A549 (cell line): ENCODE measurements at regions not wholly inside any gene's neighbourhood (a gene's known extent, or its start where the extent isn't known, plus 50 kb on each side); places are given as distances from the start of the nearest gene placed in this dataset.
"Not testable (repeated sequence)": the region's sequence is repeated elsewhere in the genome, so short reads cannot be mapped to it uniquely, and the experiment has no call there.

Experiments
- ATAC-seq, 2 experiments: fragments of 200-7000 bp in 1 of 2; fragments of >200 bp in 1 of 2; cut with Nextera tagmentation in 1 of 2; cut with Tn5 transposase in 1 of 2; 3 replicates each; pipeline versions ENCODE4 v1.8.0 to v1.9.1; 2018 to 2020; ENCODE audit warnings: mild to moderate bottlenecking in 1 of 2, moderate library complexity in 1 of 2
- CTCF ChIA-PET: fragments of 300-600 bp; sonication (Branson Sonifier 250); formaldehyde crosslinking; extraction: SDS; loops from one replicate; lab custom pipeline; 2021; ENCODE audit warnings: antibody characterized with exemption, inconsistent platforms; lab: Yijun Ruan, JAX
- POLR2A ChIA-PET: fragments of 350-600 bp; formaldehyde crosslinking; extraction: SDS; loops from one replicate; lab custom pipeline; 2021; ENCODE audit warnings: antibody characterized with exemption, inconsistent platforms; lab: Yijun Ruan, JAX
- DNase-seq, 2 experiments: peaks; one replicate each; pipeline versions ENCODE4 v3.0.0 to v3.0.0-alpha.2; 2011 to 2016; ENCODE audit warnings: low read depth in 1 of 2, low spot score in 1 of 2
- FAIRE-seq: peaks from 2 replicates; lab custom pipeline; 2011; peaks lifted over from hg19 to GRCh38; lab: Jason Lieb, UNC
- H3K27ac ChIP-seq, 2 experiments: fragments of >200 bp; sonication (Bioruptor Twin); formaldehyde crosslinking; 3 replicates each; pipeline ENCODE4 v1.5.1; 2016 to 2017
- H3K4me1 ChIP-seq: fragments of >200 bp; sonication (Bioruptor Twin); formaldehyde crosslinking; 3 replicates; pipeline ENCODE4 v1.6.1; 2016
- H3K4me2 ChIP-seq: fragments of >200 bp; sonication (Bioruptor Twin); formaldehyde crosslinking; 3 replicates; pipeline ENCODE4 v1.6.1; 2016
- H3K4me3 ChIP-seq: fragments of >200 bp; sonication (Bioruptor Twin); formaldehyde crosslinking; 3 replicates; pipeline ENCODE4 v1.5.1; 2016
- H3K9me3 ChIP-seq: fragments of >200 bp; sonication (Bioruptor Twin); formaldehyde crosslinking; 3 replicates; pipeline ENCODE4 v1.6.1; 2016
- BHLHE40 ChIP-seq: IDR thresholded peaks from 2 replicates; pipeline ENCODE4 v1.6.1; 2012; ENCODE audit warnings: low read depth, low read length, inconsistent platforms
- CBX8 ChIP-seq: fragments of 200-600 bp; sonication (generic); IDR thresholded peaks from 2 replicates; pipeline ENCODE4 v1.6.1; 2016
- E2F6 ChIP-seq: IDR thresholded peaks from 2 replicates; pipeline ENCODE4 v1.6.1; 2012; ENCODE audit warnings: low read depth, borderline replicate concordance
- EP300 ChIP-seq, 2 experiments: fragments of >200 bp; sonication (Bioruptor Twin); formaldehyde crosslinking; IDR thresholded peaks; 2 replicates in 1 of 2; 3 replicates in 1 of 2; pipeline ENCODE4 v1.6.1; 2016 to 2017
- FOSB ChIP-seq: fragments of 250-450 bp; sonication (Bioruptor Pico); IDR thresholded peaks from 2 replicates; pipeline ENCODE4 v1.5.0; 2020; ENCODE audit warnings: mild to moderate bottlenecking, moderate library complexity
- FOXS1 ChIP-seq: fragments of 250-450 bp; sonication (Bioruptor Pico); IDR thresholded peaks from 2 replicates; pipeline ENCODE4 v1.5.0; 2020; ENCODE audit warnings: mild to moderate bottlenecking, moderate library complexity
- GATA3 ChIP-seq: IDR thresholded peaks from 2 replicates; pipeline ENCODE4 v1.6.1; 2012; ENCODE audit warnings: borderline replicate concordance
- HES2 ChIP-seq: fragments of >200 bp; sonication (Bioruptor Twin); formaldehyde crosslinking; IDR thresholded peaks from 2 replicates; pipeline ENCODE4 v1.6.1; 2016
- HOXB5 ChIP-seq: fragments of 250-450 bp; sonication (Bioruptor Pico); IDR thresholded peaks from 2 replicates; pipeline ENCODE4 v1.5.0; 2020; ENCODE audit warnings: mild to moderate bottlenecking, moderate library complexity
- JUN ChIP-seq, 2 experiments: fragments of >200 bp; sonication (Bioruptor Twin); formaldehyde crosslinking; IDR thresholded peaks; 2 replicates in 1 of 2; 3 replicates in 1 of 2; pipeline ENCODE4 v1.6.1; 2016 to 2017
- MAFK ChIP-seq: fragments of 450-650 bp; IDR thresholded peaks from 2 replicates; pipeline ENCODE4 v1.6.1; 2014; ENCODE audit not compliant: partially characterized antibody
- PHF8 ChIP-seq: fragments of 200-600 bp; sonication (generic); IDR thresholded peaks from 2 replicates; pipeline ENCODE4 v1.6.1; 2016; ENCODE audit warnings: low read depth, mild to moderate bottlenecking, antibody characterized with exemption, moderate library complexity, borderline replicate concordance
- RFX5 ChIP-seq: fragments of 450-650 bp; IDR thresholded peaks from 2 replicates; pipeline ENCODE4 v1.7.1; 2014; ENCODE audit warnings: antibody characterized with exemption, mild to moderate bottlenecking, moderate library complexity
- RNF2 ChIP-seq: fragments of 200-600 bp; sonication (generic); IDR thresholded peaks from 2 replicates; pipeline ENCODE4 v1.6.1; 2016; ENCODE audit warnings: low read depth, mild to moderate bottlenecking, antibody characterized with exemption, moderate library complexity, borderline replicate concordance
- SMC3 ChIP-seq: fragments of >200 bp; sonication (Bioruptor Twin); formaldehyde crosslinking; IDR thresholded peaks from 3 replicates; pipeline ENCODE4 v1.6.1; 2018; ENCODE audit warnings: inconsistent platforms
- TFCP2L1 ChIP-seq: fragments of 250-450 bp; sonication (Bioruptor Pico); IDR thresholded peaks from 2 replicates; pipeline ENCODE4 v1.5.0; 2021; ENCODE audit warnings: mild to moderate bottlenecking
- ZFP36 ChIP-seq: fragments of 450-650 bp; IDR thresholded peaks from 2 replicates; pipeline ENCODE4 v1.6.1; 2014; ENCODE audit warnings: borderline replicate concordance; ENCODE audit not compliant: partially characterized antibody
- ZSCAN20 ChIP-seq: fragments of 250-450 bp; sonication (Bioruptor Pico); IDR thresholded peaks from 2 replicates; pipeline ENCODE4 v1.8.0; 2022; ENCODE audit warnings: mild to moderate bottlenecking, moderate library complexity
- WGBS: methylation state at CpG from one replicate; pipeline ENCODE4 v1.1.6; 2017; ENCODE audit errors: missing lambda C conversion rate; 5-methylcytosine and 5-hydroxymethylcytosine counted together
- TF ChIP-seq, protein P1 (sequence below): IDR thresholded peaks from 2 replicates; pipeline ENCODE4 v1.6.1; 2012
- TF ChIP-seq, protein P2 (sequence below): fragments of >200 bp; sonication (Bioruptor Twin); formaldehyde crosslinking; IDR thresholded peaks from 3 replicates; pipeline ENCODE4 v1.6.1; 2016

DNA sequence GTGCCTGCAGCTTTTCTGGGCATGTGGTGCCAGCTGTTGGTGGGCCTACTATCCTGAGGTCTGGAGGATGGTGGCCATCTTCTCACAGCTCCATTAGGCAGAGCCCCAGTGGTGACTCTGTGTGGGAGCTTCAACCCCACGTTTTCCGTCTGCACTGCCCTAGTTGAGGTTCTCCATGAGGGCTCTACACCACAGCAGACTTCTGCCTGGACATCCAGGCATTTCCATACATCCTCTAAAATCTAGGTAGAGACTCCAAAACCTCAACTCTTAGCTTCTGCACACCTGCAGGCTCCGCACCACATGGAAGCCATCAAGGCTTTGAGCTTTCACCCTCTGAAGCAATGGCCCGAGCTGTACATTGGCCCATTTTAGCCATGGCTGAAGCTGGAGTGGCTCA, 153.3 kb upstream of the PGRMC2 start (continued):
- TF ChIP-seq E2F6, result no peak
- no peak for TF ChIP-seq ZFP36
- TF ChIP-seq RNF2, result no peak

DNA sequence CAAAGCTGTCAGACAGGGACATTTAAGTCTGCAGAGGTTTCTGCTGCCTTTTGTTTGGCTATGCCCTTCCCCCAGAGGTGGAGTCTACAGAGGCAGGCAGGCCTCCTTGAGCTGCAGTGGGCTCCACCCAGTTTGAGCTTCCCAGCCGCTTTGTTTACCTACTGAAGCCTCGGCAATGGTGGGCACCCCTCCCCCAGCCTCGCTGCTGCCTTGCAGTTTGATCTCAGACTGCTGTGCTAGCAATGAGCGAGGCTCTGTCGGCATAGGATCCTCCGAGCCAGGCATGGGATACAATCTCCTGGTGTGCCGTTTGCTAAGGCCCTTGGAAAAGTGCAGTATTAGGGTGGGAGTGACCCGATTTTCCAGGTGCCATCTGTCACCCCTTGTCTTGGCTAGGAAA, 149.4 kb upstream of the PGRMC2 start:
- DNase-seq, H3K4me2 ChIP-seq, POLR2A ChIA-PET, ATAC-seq, H3K4me3 ChIP-seq, H3K27ac ChIP-seq, H3K4me1 ChIP-seq, FAIRE-seq, CTCF ChIA-PET: not testable (repeated sequence)
- 91% methylated on average over 6 of the region's 8 CpGs for WGBS
- H3K9me3 ChIP-seq, result peaks cover 35% of the 10 kb centered on the region

DNA sequence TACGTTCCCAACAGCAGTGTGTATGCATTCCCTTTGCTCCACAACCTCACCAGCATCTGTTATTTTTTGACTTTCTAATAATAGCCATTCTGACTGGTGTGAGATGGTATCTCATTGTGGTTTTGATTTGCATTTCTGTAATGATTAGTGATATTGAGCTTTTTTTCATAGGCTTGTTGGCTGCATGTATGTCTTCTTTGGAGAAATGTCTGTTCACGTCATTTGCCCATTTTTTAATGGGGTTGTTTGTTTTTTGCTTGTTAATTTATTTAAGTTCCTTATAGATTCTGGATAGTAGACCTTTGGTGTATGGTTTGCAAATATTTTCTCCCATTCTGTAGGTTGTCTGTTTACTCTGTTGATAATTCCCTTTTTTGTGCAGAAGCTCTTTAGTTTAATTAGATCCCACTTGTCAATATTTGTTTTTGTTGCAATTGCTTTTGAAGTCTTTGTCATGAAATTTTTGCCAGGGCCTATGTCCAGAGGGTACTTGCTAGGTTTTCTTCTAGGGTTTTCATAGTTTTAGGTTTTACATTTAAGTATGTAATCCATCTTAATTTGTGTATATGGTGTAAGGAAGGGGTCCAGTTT, 141.5 kb upstream of the PGRMC2 start:
- ChIA-PET POLR2A (interaction anchor here (0.6 kb wide), 1 partner anchor 107 kb away, joined by 3 read pairs; no protein-coding TSS in a partner anchor), CTCF (interaction anchor here (0.6 to 3.6 kb wide), 6 partner anchors 25 to 381 kb away, joined by 3 to 14 read pairs (median 5); no protein-coding TSS in a partner anchor)
- FAIRE-seq, ATAC-seq, H3K4me1 ChIP-seq, DNase-seq: not testable (repeated sequence)
- H3K27ac ChIP-seq, result peak overlapping the region; percentile 96 to 97
- peak overlapping the region; percentile 75 for H3K4me2 ChIP-seq
- 91% methylated on average over 2 of the region's 2 CpGs for WGBS
- peak overlapping the region; percentile 52 for H3K4me3 ChIP-seq
- peaks cover 18% of the 10 kb centered on the region for H3K9me3 ChIP-seq

- WGBS, result 90% methylated on average over 3 of the region's 3 CpGs
- Histone ChIP-seq H3K4me3 (peak overlapping the region; percentile 52), H3K9me3 (peaks cover 18% of the 10 kb centered on the region), H3K27ac (peak overlapping the region; percentile 96 to 97), H3K4me2 (peak overlapping the region; percentile 75), H3K4me1 (peaks cover 5% of the 10 kb centered on the region)
- TF ChIP-seq, protein P1, sequence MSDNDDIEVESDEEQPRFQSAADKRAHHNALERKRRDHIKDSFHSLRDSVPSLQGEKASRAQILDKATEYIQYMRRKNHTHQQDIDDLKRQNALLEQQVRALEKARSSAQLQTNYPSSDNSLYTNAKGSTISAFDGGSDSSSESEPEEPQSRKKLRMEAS, result no peak
- TF ChIP-seq PHF8, result no peak
- no peak for TF ChIP-seq HES2
- no peak for TF ChIP-seq CBX8
- TF ChIP-seq BHLHE40, result no peak
- TF ChIP-seq FOSB (CRISPR knock-in tag), result no peak
- TF ChIP-seq JUN (IDR thresholded peaks at IDR 0.05), result no peak
- TF ChIP-seq TFCP2L1 (CRISPR knock-in tag), result no peak
- no peak for TF ChIP-seq SMC3
- DNase-seq, result no peak
- ATAC-seq, result peak in 1 of 2 experiments; percentile 47; a peak in 2 of 6 replicates
- ChIA-PET CTCF (interaction anchor here (0.6 to 3.6 kb wide), 26 partner anchors 24 to 382 kb away, joined by 3 to 14 read pairs (median 4); no protein-coding TSS in a partner anchor), POLR2A (interaction anchor here (0.6 to 1.2 kb wide), 2 partner anchors 106 to 384 kb away, joined by 3 read pairs; no protein-coding TSS in a partner anchor)
- no peak for FAIRE-seq
Observed at GRCh38 chr4:128428397-128428796, 140.8 kb upstream of the PGRMC2 start.

GRCh38 chr4:128427832-128428366, 140.3 kb upstream of the PGRMC2 start:
- peak; percentile 88 for FAIRE-seq
- H3K4me1 ChIP-seq, result peaks cover 5% of the 10 kb centered on the region
- ChIA-PET POLR2A (interaction anchor here (1.0 to 1.2 kb wide), 2 partner anchors 140 to 385 kb away, joined by 3 read pairs; partner anchors contain the start of gene PGRMC2), CTCF (interaction anchor here (0.6 to 3.6 kb wide), 48 partner anchors 10 to 384 kb away, joined by 3 to 14 read pairs (median 4); no protein-coding TSS in a partner anchor)
- H3K27ac ChIP-seq, result peak overlapping the region; percentile 96 to 97
- peak overlapping the region; percentile 75 for H3K4me2 ChIP-seq
- peak; percentile 79 to 94 for DNase-seq
- H3K4me3 ChIP-seq, result peak overlapping the region; percentile 52
- peak; percentile 100 for ATAC-seq
- H3K9me3 ChIP-seq, result peaks cover 18% of the 10 kb centered on the region
- WGBS, result 9% methylated on average over 5 of the region's 5 CpGs
- TF ChIP-seq SMC3, result peak; percentile 91
- no peak for TF ChIP-seq PHF8
- no peak for TF ChIP-seq RFX5
- TF ChIP-seq GATA3, result peak; percentile 50; the same call in 1 of the 2 replicates
- TF ChIP-seq, protein P2, sequence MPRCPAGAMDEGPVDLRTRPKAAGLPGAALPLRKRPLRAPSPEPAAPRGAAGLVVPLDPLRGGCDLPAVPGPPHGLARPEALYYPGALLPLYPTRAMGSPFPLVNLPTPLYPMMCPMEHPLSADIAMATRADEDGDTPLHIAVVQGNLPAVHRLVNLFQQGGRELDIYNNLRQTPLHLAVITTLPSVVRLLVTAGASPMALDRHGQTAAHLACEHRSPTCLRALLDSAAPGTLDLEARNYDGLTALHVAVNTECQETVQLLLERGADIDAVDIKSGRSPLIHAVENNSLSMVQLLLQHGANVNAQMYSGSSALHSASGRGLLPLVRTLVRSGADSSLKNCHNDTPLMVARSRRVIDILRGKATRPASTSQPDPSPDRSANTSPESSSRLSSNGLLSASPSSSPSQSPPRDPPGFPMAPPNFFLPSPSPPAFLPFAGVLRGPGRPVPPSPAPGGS, result no peak
- TF ChIP-seq E2F6, result peak; percentile 32; the same call in 1 of the 2 replicates
- TF ChIP-seq MAFK, result no peak
- TF ChIP-seq, protein P1, result peak; percentile 61; the same call in 1 of the 2 replicates
- TF ChIP-seq HOXB5 (CRISPR knock-in tag), result peak; percentile 25; the same call in 1 of the 2 replicates
- TF ChIP-seq ZSCAN20, result no peak
- 0 out of 5 replicates have a peak, but pooled peaks of 1 of the 2 experiments have one; percentile 15 for TF ChIP-seq EP300 (IDR thresholded peaks at IDR 0.05)
- no peak for TF ChIP-seq FOXS1 (CRISPR knock-in tag)
